ENCODE measurements at regions not wholly inside any gene's neighbourhood (a gene's known extent, or its start where the extent isn't known, plus 50 kb on each side); places are given as distances from the start of the nearest gene placed in this dataset.

DNA sequence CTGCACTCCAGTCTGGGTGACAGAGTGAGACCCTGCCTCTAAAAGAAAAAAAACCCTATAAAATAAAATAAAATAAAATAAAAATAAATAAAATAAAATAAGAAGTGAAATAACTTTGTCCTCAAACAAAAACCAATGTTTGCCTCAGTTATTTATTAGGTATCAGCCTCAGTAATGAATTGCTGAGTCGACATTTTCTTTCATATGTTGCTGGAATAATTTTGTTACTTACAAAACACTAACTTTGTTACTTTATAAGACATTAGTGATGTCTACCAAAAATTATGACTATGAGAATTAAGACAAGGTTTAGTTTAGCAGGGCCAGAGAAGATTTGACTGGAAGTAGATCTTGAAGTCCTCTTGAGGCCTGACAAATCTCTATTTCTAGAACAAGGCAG lies 2074.5 kb upstream of the PCDH20 start:
- TF ChIP-seq, protein P1, sequence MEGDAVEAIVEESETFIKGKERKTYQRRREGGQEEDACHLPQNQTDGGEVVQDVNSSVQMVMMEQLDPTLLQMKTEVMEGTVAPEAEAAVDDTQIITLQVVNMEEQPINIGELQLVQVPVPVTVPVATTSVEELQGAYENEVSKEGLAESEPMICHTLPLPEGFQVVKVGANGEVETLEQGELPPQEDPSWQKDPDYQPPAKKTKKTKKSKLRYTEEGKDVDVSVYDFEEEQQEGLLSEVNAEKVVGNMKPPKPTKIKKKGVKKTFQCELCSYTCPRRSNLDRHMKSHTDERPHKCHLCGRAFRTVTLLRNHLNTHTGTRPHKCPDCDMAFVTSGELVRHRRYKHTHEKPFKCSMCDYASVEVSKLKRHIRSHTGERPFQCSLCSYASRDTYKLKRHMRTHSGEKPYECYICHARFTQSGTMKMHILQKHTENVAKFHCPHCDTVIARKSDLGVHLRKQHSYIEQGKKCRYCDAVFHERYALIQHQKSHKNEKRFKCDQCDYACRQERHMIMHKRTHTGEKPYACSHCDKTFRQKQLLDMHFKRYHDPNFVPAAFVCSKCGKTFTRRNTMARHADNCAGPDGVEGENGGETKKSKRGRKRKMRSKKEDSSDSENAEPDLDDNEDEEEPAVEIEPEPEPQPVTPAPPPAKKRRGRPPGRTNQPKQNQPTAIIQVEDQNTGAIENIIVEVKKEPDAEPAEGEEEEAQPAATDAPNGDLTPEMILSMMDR (conservative IDR thresholded peaks at IDR 0.05) = no peak
- TF ChIP-seq ZFX (IDR thresholded peaks at IDR 0.05) = no peak

All from C4-2B (cell line).